A673 (cell line): ENCODE measurements at regions not wholly inside any gene's neighbourhood (a gene's known extent, or its start where the extent isn't known, plus 50 kb on each side); places are given as distances from the start of the nearest gene placed in this dataset.

Experiments
- CTCF ChIP-seq: fragments of 300-800, 200-600 bp; sonication (generic); conservative IDR thresholded peaks from 2 replicates; pipeline ENCODE4 v1.5.1; 2017; ENCODE audit warnings: low read depth, mild to moderate bottlenecking, antibody characterized with exemption, low read length, moderate library complexity, mixed read lengths
- EZH2 ChIP-seq: fragments of 200-600 bp; sonication (generic); IDR thresholded peaks from 2 replicates; pipeline ENCODE4 v1.6.1; 2017; ENCODE audit warnings: borderline replicate concordance, low read depth, mild to moderate bottlenecking, mixed read lengths, antibody characterized with exemption, low read length; ENCODE audit not compliant: poor library complexity, severe bottlenecking

GRCh38 chr5:77852514-77853352 lies 76.6 kb upstream of the TBCA start:
- no peak for TF ChIP-seq CTCF
- TF ChIP-seq EZH2: no peak
